HEK293 (cell line): ENCODE measurements at regions not wholly inside any gene's neighbourhood (a gene's known extent, or its start where the extent isn't known, plus 50 kb on each side); places are given as distances from the start of the nearest gene placed in this dataset.

Experiments used
- BCL11A ChIP-seq: fragments of 450-650 bp; formaldehyde crosslinking; IDR thresholded peaks from 2 replicates; pipeline ENCODE4 v1.5.1; 2016; ENCODE audit warnings: low read depth, missing biosample characterization, missing genetic modification characterization
- HOXA7 ChIP-seq: sonication (generic); formaldehyde crosslinking; IDR thresholded peaks from 2 replicates; pipeline ENCODE4 v1.8.1; 2022; ENCODE audit warnings: missing genetic modification reagents, borderline replicate concordance
- KLF16 ChIP-seq: fragments of 450-650 bp; formaldehyde crosslinking; IDR thresholded peaks from 2 replicates; pipeline ENCODE4 v1.5.1; 2017; ENCODE audit warnings: missing biosample characterization, missing genetic modification characterization
- REPIN1 ChIP-seq: fragments of 450-650 bp; formaldehyde crosslinking; IDR thresholded peaks from 2 replicates; pipeline ENCODE4 v1.5.1; 2017; ENCODE audit warnings: missing biosample characterization, missing genetic modification characterization, low read depth
- SALL2 ChIP-seq: fragments of 450-650 bp; formaldehyde crosslinking; IDR thresholded peaks from 2 replicates; pipeline ENCODE4 v1.5.0; 2017; ENCODE audit warnings: missing biosample characterization, mild to moderate bottlenecking, missing genetic modification characterization, borderline replicate concordance
- ZBTB26 ChIP-seq: fragments of 450-650 bp; formaldehyde crosslinking; optimal IDR thresholded peaks from 2 replicates; pipeline ENCODE3; 2016; ENCODE audit warnings: missing biosample characterization, mild to moderate bottlenecking, missing genetic modification characterization
- ZBTB7A ChIP-seq: fragments of 450-650 bp; formaldehyde crosslinking; IDR thresholded peaks from 2 replicates; pipeline ENCODE4 v1.5.1; 2016; ENCODE audit warnings: low read depth, missing biosample characterization, missing genetic modification characterization
- ZBTB8A ChIP-seq: fragments of 450-650 bp; formaldehyde crosslinking; IDR thresholded peaks from 2 replicates; pipeline ENCODE4 v1.5.1; 2016; ENCODE audit warnings: missing biosample characterization, missing genetic modification characterization
- ZFHX2 ChIP-seq: fragments of 450-650 bp; formaldehyde crosslinking; conservative IDR thresholded peaks from 2 replicates; pipeline ENCODE4 v1.5.1; 2016; ENCODE audit warnings: missing biosample characterization, missing genetic modification characterization
- ZNF140 ChIP-seq: fragments of 450-650 bp; formaldehyde crosslinking; IDR thresholded peaks from 2 replicates; pipeline ENCODE4 v1.5.1; 2016; ENCODE audit warnings: missing biosample characterization, missing genetic modification characterization
- ZNF155 ChIP-seq: fragments of 450-650 bp; formaldehyde crosslinking; IDR thresholded peaks from 2 replicates; pipeline ENCODE4 v1.5.1; 2016; ENCODE audit warnings: missing biosample characterization, missing genetic modification characterization
- ZNF19 ChIP-seq: fragments of 450-650 bp; formaldehyde crosslinking; IDR thresholded peaks from 2 replicates; pipeline ENCODE4; 2016; ENCODE audit warnings: missing biosample characterization, missing genetic modification characterization, low read depth
- ZNF266 ChIP-seq: fragments of 450-650 bp; formaldehyde crosslinking; IDR thresholded peaks from 2 replicates; pipeline ENCODE4 v1.5.1; 2016; ENCODE audit warnings: missing biosample characterization, missing genetic modification characterization, low read depth
- ZNF274 ChIP-seq, 2 experiments: fragments of 200-500 bp in 1 of 2; fragments of 450-650 bp in 1 of 2; sonication (Bioruptor generic) in 1 of 2; formaldehyde crosslinking in 1 of 2; IDR thresholded peaks; 2 replicates each; pipeline versions ENCODE4 v1.5.1 to v1.6.1; 2014 to 2016; ENCODE audit warnings: borderline replicate concordance in 1 of 2, inconsistent platforms in 1 of 2, low read length in 1 of 2, missing biosample characterization in 1 of 2, missing genetic modification characterization in 1 of 2
- ZNF302 ChIP-seq: fragments of 450-650 bp; formaldehyde crosslinking; IDR thresholded peaks from 2 replicates; pipeline ENCODE4 v1.5.1; 2016; ENCODE audit warnings: missing biosample characterization, missing genetic modification characterization, low read depth
- ZNF324 ChIP-seq: fragments of 450-650 bp; formaldehyde crosslinking; IDR thresholded peaks from 2 replicates; pipeline ENCODE4 v1.5.1; 2016; ENCODE audit warnings: missing biosample characterization, missing genetic modification characterization
- ZNF354C ChIP-seq: fragments of 450-650 bp; formaldehyde crosslinking; IDR thresholded peaks from 2 replicates; pipeline ENCODE4 v1.5.1; 2016; ENCODE audit warnings: missing biosample characterization, missing genetic modification characterization, low read depth, borderline replicate concordance
- ZNF518A ChIP-seq: fragments of 450-650 bp; formaldehyde crosslinking; conservative IDR thresholded peaks from 2 replicates; pipeline ENCODE4 v1.5.1; 2016; ENCODE audit warnings: low read depth, missing biosample characterization, missing genetic modification characterization
- ZNF596 ChIP-seq: fragments of 450-650 bp; IDR thresholded peaks from 2 replicates; pipeline ENCODE4 v1.5.0; 2018; ENCODE audit warnings: missing biosample characterization, mild to moderate bottlenecking, missing genetic modification characterization, moderate library complexity
- ZNF626 ChIP-seq: fragments of 450-650 bp; sonication (Bioruptor Pico); formaldehyde crosslinking; IDR thresholded peaks from 2 replicates; pipeline ENCODE4 v1.5.1; 2018; ENCODE audit warnings: missing biosample characterization, missing genetic modification characterization, inconsistent platforms
- ZNF654 ChIP-seq: fragments of 450-650 bp; formaldehyde crosslinking; IDR thresholded peaks from 2 replicates; pipeline ENCODE4 v1.5.1; 2016; ENCODE audit warnings: low read depth, missing biosample characterization, missing genetic modification characterization
- ZNF76 ChIP-seq: fragments of 450-650 bp; formaldehyde crosslinking; IDR thresholded peaks from 2 replicates; pipeline ENCODE4; 2016; ENCODE audit warnings: low read depth, missing biosample characterization, missing genetic modification characterization, borderline replicate concordance
- ZNF785 ChIP-seq: fragments of 450-650 bp; formaldehyde crosslinking; IDR thresholded peaks from 2 replicates; pipeline ENCODE4 v1.5.1; 2016; ENCODE audit warnings: missing biosample characterization, missing genetic modification characterization
- ZNF791 ChIP-seq: fragments of 450-650 bp; formaldehyde crosslinking; IDR thresholded peaks from 2 replicates; pipeline ENCODE4 v1.5.1; 2016; ENCODE audit warnings: missing biosample characterization, missing genetic modification characterization
- TF ChIP-seq, protein P1 (sequence below): fragments of 450-650 bp; IDR thresholded peaks from 2 replicates; pipeline ENCODE4 v1.5.1; 2018; ENCODE audit warnings: missing biosample characterization, mild to moderate bottlenecking, missing genetic modification characterization
- TF ChIP-seq, protein P2 (sequence below): fragments of 450-650 bp; formaldehyde crosslinking; IDR thresholded peaks from 2 replicates; pipeline ENCODE4 v1.5.0; 2017; ENCODE audit warnings: missing biosample characterization, missing genetic modification characterization, borderline replicate concordance
- TF ChIP-seq, protein P3 (sequence below): fragments of 450-650 bp; formaldehyde crosslinking; IDR thresholded peaks from 2 replicates; pipeline ENCODE4 v1.5.1; 2016; ENCODE audit warnings: missing biosample characterization, missing genetic modification characterization

DNA sequence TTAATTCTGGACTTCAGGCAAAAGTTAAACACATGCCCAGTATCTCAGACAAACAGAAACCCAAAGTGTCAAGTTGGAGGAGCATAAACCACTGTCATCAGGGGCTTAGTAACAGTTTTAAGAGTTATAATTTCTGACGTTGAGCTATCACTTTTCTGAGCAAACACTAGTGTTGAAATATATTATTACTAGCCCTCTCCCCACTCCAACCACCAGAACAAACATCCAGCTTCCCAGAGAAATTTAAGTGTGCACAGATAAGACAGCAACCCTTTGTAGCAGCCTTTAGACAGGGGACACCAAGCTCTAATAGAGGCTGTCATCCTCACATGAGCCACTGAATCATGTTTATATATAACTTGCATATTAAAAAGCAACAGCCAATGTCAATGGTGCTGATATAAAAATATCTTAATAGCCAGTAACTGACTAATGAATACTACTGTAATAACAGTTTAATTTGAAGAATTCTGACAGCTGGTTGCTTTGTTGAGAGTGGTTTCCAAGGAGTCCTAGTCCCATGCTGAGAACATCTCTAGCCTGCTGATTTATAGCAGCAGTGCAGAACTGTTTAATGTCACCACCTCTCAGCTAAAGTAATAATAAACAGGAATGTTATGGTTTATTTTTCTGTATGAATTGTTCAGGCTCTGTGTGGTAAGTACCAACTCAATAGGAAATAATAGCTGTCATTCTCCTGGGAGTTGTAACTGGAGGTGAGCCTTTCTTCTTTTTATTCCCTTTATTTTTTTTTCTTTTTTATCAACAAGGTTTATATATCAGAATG lies 528.7 kb upstream of the ZNF608 start (continued):
- no peak for TF ChIP-seq ZNF324 (tag by site-specific recombination)
- TF ChIP-seq REPIN1 (tag by site-specific recombination): no peak
- TF ChIP-seq ZNF266 (tag by site-specific recombination): no peak
- TF ChIP-seq ZNF518A (tag by site-specific recombination): 0 out of 2 replicates have a peak, but pooled peaks have one; percentile 29
- no peak for TF ChIP-seq ZNF791 (tag by site-specific recombination)
- no peak for TF ChIP-seq ZNF354C (tag by site-specific recombination)
- TF ChIP-seq ZNF76 (tag by site-specific recombination): peak; percentile 39; the same call in 1 of the 2 replicates
- TF ChIP-seq, protein P1, sequence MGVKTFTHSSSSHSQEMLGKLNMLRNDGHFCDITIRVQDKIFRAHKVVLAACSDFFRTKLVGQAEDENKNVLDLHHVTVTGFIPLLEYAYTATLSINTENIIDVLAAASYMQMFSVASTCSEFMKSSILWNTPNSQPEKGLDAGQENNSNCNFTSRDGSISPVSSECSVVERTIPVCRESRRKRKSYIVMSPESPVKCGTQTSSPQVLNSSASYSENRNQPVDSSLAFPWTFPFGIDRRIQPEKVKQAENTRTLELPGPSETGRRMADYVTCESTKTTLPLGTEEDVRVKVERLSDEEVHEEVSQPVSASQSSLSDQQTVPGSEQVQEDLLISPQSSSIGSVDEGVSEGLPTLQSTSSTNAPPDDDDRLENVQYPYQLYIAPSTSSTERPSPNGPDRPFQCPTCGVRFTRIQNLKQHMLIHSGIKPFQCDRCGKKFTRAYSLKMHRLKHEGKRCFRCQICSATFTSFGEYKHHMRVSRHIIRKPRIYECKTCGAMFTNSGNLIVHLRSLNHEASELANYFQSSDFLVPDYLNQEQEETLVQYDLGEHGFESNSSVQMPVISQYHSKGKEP (tag by site-specific recombination): peak; percentile 80
- TF ChIP-seq ZFHX2 (tag by site-specific recombination): no peak
- TF ChIP-seq ZNF302: no peak
- no peak for TF ChIP-seq ZBTB7A (tag by site-specific recombination)
- TF ChIP-seq ZNF654 (tag by site-specific recombination): 0 out of 2 replicates have a peak, but pooled peaks have one; percentile 13
- TF ChIP-seq, protein P2, sequence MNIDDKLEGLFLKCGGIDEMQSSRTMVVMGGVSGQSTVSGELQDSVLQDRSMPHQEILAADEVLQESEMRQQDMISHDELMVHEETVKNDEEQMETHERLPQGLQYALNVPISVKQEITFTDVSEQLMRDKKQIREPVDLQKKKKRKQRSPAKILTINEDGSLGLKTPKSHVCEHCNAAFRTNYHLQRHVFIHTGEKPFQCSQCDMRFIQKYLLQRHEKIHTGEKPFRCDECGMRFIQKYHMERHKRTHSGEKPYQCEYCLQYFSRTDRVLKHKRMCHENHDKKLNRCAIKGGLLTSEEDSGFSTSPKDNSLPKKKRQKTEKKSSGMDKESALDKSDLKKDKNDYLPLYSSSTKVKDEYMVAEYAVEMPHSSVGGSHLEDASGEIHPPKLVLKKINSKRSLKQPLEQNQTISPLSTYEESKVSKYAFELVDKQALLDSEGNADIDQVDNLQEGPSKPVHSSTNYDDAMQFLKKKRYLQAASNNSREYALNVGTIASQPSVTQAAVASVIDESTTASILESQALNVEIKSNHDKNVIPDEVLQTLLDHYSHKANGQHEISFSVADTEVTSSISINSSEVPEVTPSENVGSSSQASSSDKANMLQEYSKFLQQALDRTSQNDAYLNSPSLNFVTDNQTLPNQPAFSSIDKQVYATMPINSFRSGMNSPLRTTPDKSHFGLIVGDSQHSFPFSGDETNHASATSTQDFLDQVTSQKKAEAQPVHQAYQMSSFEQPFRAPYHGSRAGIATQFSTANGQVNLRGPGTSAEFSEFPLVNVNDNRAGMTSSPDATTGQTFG (tag by site-specific recombination): no peak
- TF ChIP-seq KLF16 (tag by site-specific recombination): no peak
- TF ChIP-seq BCL11A: peak; percentile 80
- TF ChIP-seq ZNF155: no peak
- no peak for TF ChIP-seq ZNF19 (tag by site-specific recombination)
- TF ChIP-seq ZNF626 (tag by site-specific recombination): no peak
- no peak for TF ChIP-seq ZNF140 (tag by site-specific recombination)
- TF ChIP-seq SALL2: no peak
- peak; percentile 64 for TF ChIP-seq ZBTB8A (tag by site-specific recombination)
- TF ChIP-seq ZBTB26 (tag by site-specific recombination): no peak
- TF ChIP-seq ZNF596 (tag by site-specific recombination): peak; percentile 53
- no peak for TF ChIP-seq HOXA7
- TF ChIP-seq ZNF785 (tag by site-specific recombination): no peak
- TF ChIP-seq, protein P3, sequence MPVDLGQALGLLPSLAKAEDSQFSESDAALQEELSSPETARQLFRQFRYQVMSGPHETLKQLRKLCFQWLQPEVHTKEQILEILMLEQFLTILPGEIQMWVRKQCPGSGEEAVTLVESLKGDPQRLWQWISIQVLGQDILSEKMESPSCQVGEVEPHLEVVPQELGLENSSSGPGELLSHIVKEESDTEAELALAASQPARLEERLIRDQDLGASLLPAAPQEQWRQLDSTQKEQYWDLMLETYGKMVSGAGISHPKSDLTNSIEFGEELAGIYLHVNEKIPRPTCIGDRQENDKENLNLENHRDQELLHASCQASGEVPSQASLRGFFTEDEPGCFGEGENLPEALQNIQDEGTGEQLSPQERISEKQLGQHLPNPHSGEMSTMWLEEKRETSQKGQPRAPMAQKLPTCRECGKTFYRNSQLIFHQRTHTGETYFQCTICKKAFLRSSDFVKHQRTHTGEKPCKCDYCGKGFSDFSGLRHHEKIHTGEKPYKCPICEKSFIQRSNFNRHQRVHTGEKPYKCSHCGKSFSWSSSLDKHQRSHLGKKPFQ (tag by site-specific recombination): peak; percentile 85
- TF ChIP-seq ZNF274 (IDR thresholded peaks at IDR 0.05; ENCODE audit: low read length): no peak
- TF ChIP-seq ZNF274 (tag by site-specific recombination; IDR thresholded peaks at IDR 0.05; ENCODE audit: borderline replicate concordance): no peak
